Right lung (tissue), 2 donors: ENCODE measurements at regions not wholly inside any gene's neighbourhood (a gene's known extent, or its start where the extent isn't known, plus 50 kb on each side); places are given as distances from the start of the nearest gene placed in this dataset.
A peak's percentile ranks its signal among the peaks of the same experiment; 100 is the strongest.

Experiments
- DNase-seq, 2 donors: peaks; one replicate each; pipeline ENCODE4 v3.0.0-alpha.2; 2013

GRCh38 chr2:12827721-12828120 is 111.0 kb downstream of the TRIB2 start:
- no peak for DNase-seq

- no peak for DNase-seq
Observed at GRCh38 chr2:12828980-12829379, 112.2 kb downstream of the TRIB2 start.

- no peak for DNase-seq
Observed at GRCh38 chr2:12831016-12831415, 114.3 kb downstream of the TRIB2 start.

- no peak for DNase-seq
Observed at GRCh38 chr2:12834239-12834638, 117.5 kb downstream of the TRIB2 start.

- no peak for DNase-seq
Observed at GRCh38 chr2:12835733-12836132, 119.0 kb downstream of the TRIB2 start.

- no peak for DNase-seq
Observed at GRCh38 chr2:12839339-12839738, 122.6 kb downstream of the TRIB2 start.

GRCh38 chr2:12841021-12841420 is 124.3 kb downstream of the TRIB2 start:
- DNase-seq, result no peak

- no peak for DNase-seq
Observed at GRCh38 chr2:12842917-12843316, 126.2 kb downstream of the TRIB2 start.

GRCh38 chr2:12844511-12844910 is 127.8 kb downstream of the TRIB2 start:
- peak; percentile 32 to 39 for DNase-seq

GRCh38 chr2:12847694-12848575 is 131.2 kb downstream of the TRIB2 start:
- no peak for DNase-seq

GRCh38 chr2:12852135-12852534 is 135.4 kb downstream of the TRIB2 start:
- no peak for DNase-seq

- no peak for DNase-seq
Observed at GRCh38 chr2:12854001-12854530, 137.3 kb downstream of the TRIB2 start.

GRCh38 chr2:12855508-12855907 is 138.8 kb downstream of the TRIB2 start:
- DNase-seq, result no peak

- no peak for DNase-seq
Observed at GRCh38 chr2:12856934-12857601, 140.3 kb downstream of the TRIB2 start.

GRCh38 chr2:12857891-12858290 is 141.2 kb downstream of the TRIB2 start:
- no peak for DNase-seq

- no peak for DNase-seq
Observed at GRCh38 chr2:12858786-12859185, 142.1 kb downstream of the TRIB2 start.

GRCh38 chr2:12861344-12861930 is 144.7 kb downstream of the TRIB2 start:
- no peak for DNase-seq

- no peak for DNase-seq
Observed at GRCh38 chr2:12862541-12862940, 145.8 kb downstream of the TRIB2 start.

GRCh38 chr2:12863937-12864336 is 147.2 kb downstream of the TRIB2 start:
- DNase-seq, result no peak

- no peak for DNase-seq
Observed at GRCh38 chr2:12867631-12868287, 151.0 kb downstream of the TRIB2 start.

- DNase-seq, result no peak
Observed at GRCh38 chr2:12870692-12871091, 154.0 kb downstream of the TRIB2 start.

GRCh38 chr2:12871694-12872315 is 155.1 kb downstream of the TRIB2 start:
- no peak for DNase-seq
